Mammary epithelial cell (primary cell): ENCODE measurements at regions not wholly inside any gene's neighbourhood (a gene's known extent, or its start where the extent isn't known, plus 50 kb on each side); places are given as distances from the start of the nearest gene placed in this dataset.

ENCODE experiments used
- CTCF ChIP-seq, 2 donors: IDR thresholded peaks in 1 of 2; conservative IDR thresholded peaks in 1 of 2; 2 replicates each; pipeline ENCODE4 v1.5.1; 2011 to 2012; ENCODE audit warnings: inconsistent platforms in 2 of 2, low read length in 2 of 2, mild to moderate bottlenecking in 2 of 2, control low read depth in 1 of 2, low read depth in 1 of 2; ENCODE audit not compliant: insufficient read depth in 1 of 2; ENCODE audit errors: extremely low read depth in 1 of 2
- EZH2 ChIP-seq: IDR thresholded peaks from 2 replicates; pipeline ENCODE4 v1.6.1; 2012; ENCODE audit warnings: low read length, inconsistent platforms, borderline replicate concordance

GRCh38 chr17:36791150-36791941, 145.9 kb upstream of the LHX1 start:
- TF ChIP-seq CTCF (conservative IDR thresholded peaks at IDR 0.05 in 1 of 2, IDR thresholded peaks at IDR 0.05 in 1 of 2; ENCODE audit: extremely low read depth in 1 of 2, insufficient read depth in 1 of 2, low read depth in 1 of 2, low read length in 2 of 2) (no peak), EZH2 (no peak)
